PC-9 (cell line): ENCODE measurements at regions not wholly inside any gene's neighbourhood (a gene's known extent, or its start where the extent isn't known, plus 50 kb on each side); places are given as distances from the start of the nearest gene placed in this dataset.

Experiments
- BruUV-seq: library from RNA; stranded (reverse); fragments of 400-500 nt; replicated peaks from 2 replicates; lab custom pipeline; 2021; lab: Mats Ljungman, UMichigan
- CTCF ChIA-PET: fragments of 300-600 bp; sonication (Branson Sonifier 250); formaldehyde crosslinking; loops from one replicate; lab custom pipeline; 2022; ENCODE audit warnings: antibody characterized with exemption; lab: Charles Lee
- POLR2A ChIA-PET: fragments of 300-600 bp; sonication (Branson Sonifier 250); formaldehyde crosslinking; loops from one replicate; lab custom pipeline; 2022; ENCODE audit warnings: antibody characterized with exemption; ENCODE audit not compliant: unreplicated experiment; lab: Charles Lee
- DNase-seq, 2 experiments: peaks; one replicate each; pipeline versions ENCODE4 v3.0.0 to v3.0.0-alpha.2; 2015 to 2022; ENCODE audit warnings: mixed read lengths in 1 of 2
- H2AFZ ChIP-seq: fragments of 200-600 bp; sonication (generic); 2 replicates; pipeline ENCODE4 v1.8.1; 2017; ENCODE audit warnings: antibody characterized with exemption
- H3F3A ChIP-seq: fragments of 200-600 bp; sonication (generic); 2 replicates; pipeline ENCODE4 v1.8.1; 2017; ENCODE audit warnings: antibody characterized with exemption, mild to moderate bottlenecking, low read depth; ENCODE audit not compliant: insufficient read depth
- H3K27ac ChIP-seq: fragments of 200-600 bp; sonication (generic); 2 replicates; pipeline ENCODE4 v1.6.1; 2016; ENCODE audit warnings: mixed run types
- H3K27me3 ChIP-seq: fragments of 200-600 bp; sonication (generic); 2 replicates; pipeline ENCODE4 v1.6.1; 2016; ENCODE audit warnings: low read depth, mixed run types; ENCODE audit not compliant: insufficient read depth
- H3K36me3 ChIP-seq: fragments of 200-600 bp; sonication (generic); 2 replicates; pipeline ENCODE4 v1.6.1; 2016; ENCODE audit warnings: low read depth, mixed run types
- H3K4me1 ChIP-seq: fragments of 200-600 bp; sonication (generic); replicated peaks from 2 replicates; pipeline ENCODE4 v1.6.1; 2016; ENCODE audit warnings: mixed run types; ENCODE audit not compliant: insufficient read depth
- H3K4me2 ChIP-seq: fragments of 200-600 bp; sonication (generic); 2 replicates; pipeline ENCODE4 v1.6.1; 2017; ENCODE audit warnings: mixed run types
- H3K4me3 ChIP-seq: fragments of 200-600 bp; sonication (generic); 2 replicates; pipeline ENCODE4 v1.6.1; 2016; ENCODE audit warnings: mixed run types
- H3K79me2 ChIP-seq: fragments of 200-600 bp; sonication (generic); 2 replicates; pipeline ENCODE4 v1.6.1; 2017; ENCODE audit warnings: low read depth, mixed run types
- H3K9me2 ChIP-seq: fragments of 200-600 bp; sonication (generic); 2 replicates; pipeline ENCODE4 v1.8.1; 2017; ENCODE audit warnings: mild to moderate bottlenecking; ENCODE audit not compliant: insufficient read depth
- H3K9me3 ChIP-seq: fragments of 200-600 bp; sonication (generic); 2 replicates; pipeline ENCODE4 v1.8.1; 2016; ENCODE audit warnings: low read depth; ENCODE audit not compliant: insufficient read depth
- H4K20me1 ChIP-seq: fragments of 200-600 bp; sonication (generic); 2 replicates; pipeline ENCODE4 v1.8.1; 2017; ENCODE audit not compliant: insufficient read depth
- EZH2 ChIP-seq: fragments of 200-600 bp; sonication (generic); IDR thresholded peaks from 2 replicates; pipeline ENCODE4 v1.8.0; 2017; ENCODE audit warnings: antibody characterized with exemption, low read depth
- intact Hi-C: fragments of 100-400 bp; cut with micrococcal nuclease; formaldehyde crosslinking; loops from one replicate; pipeline ENCODE4 v1.10.0; 2022; ENCODE audit not compliant: unreplicated experiment
- TF ChIP-seq, protein P1 (sequence below): fragments of 200-600 bp; sonication (generic); conservative IDR thresholded peaks from 2 replicates; pipeline ENCODE4 v1.6.1; 2017; ENCODE audit warnings: mixed run types, antibody characterized with exemption, mild to moderate bottlenecking, moderate library complexity

DNA sequence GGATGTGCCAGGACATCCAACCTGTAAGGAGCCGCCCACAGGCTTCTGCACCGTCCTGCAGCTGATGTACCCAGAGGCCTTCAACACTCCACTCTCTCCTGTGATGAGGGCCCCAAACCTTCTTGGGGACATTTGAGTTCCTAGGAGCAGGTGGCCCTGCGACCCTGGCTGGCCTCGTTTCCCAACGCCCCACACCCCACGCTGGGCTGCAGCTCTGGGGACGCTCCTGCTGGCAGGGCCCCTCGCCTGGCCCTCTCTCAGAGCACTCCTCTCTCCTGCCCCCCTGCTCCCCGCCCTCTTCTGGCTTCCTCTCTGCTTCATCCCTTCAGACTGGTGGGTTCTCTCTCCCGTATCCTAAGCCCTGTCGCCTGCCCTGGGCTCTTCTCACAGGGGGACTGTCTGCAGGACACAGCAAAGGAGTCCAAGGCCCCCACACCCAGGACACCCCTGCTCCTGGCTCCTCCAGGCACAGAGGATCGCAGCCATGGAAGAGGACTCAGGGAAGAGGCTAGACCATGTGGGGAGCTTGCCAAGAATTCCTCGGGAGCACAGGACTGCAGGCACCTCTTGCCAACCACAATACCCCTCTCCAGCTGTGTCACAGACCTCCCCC, 541.4 kb downstream of the TCERG1L start:
- no peaks in the 10 kb centered on the region for H3K9me3 ChIP-seq
- H3K4me3 ChIP-seq, result no peak overlapping the region
- POLR2A ChIA-PET, result no interaction called here
- no peak for DNase-seq
- TF ChIP-seq, protein P1, sequence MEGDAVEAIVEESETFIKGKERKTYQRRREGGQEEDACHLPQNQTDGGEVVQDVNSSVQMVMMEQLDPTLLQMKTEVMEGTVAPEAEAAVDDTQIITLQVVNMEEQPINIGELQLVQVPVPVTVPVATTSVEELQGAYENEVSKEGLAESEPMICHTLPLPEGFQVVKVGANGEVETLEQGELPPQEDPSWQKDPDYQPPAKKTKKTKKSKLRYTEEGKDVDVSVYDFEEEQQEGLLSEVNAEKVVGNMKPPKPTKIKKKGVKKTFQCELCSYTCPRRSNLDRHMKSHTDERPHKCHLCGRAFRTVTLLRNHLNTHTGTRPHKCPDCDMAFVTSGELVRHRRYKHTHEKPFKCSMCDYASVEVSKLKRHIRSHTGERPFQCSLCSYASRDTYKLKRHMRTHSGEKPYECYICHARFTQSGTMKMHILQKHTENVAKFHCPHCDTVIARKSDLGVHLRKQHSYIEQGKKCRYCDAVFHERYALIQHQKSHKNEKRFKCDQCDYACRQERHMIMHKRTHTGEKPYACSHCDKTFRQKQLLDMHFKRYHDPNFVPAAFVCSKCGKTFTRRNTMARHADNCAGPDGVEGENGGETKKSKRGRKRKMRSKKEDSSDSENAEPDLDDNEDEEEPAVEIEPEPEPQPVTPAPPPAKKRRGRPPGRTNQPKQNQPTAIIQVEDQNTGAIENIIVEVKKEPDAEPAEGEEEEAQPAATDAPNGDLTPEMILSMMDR, result no peak
- TF ChIP-seq EZH2, result no peak
- intact Hi-C loops, result no loop called here
- no peaks in the 10 kb centered on the region for H3K9me2 ChIP-seq
- H3K4me2 ChIP-seq, result no peak overlapping the region
- H3K27me3 ChIP-seq, result peaks cover 34% of the 10 kb centered on the region
- BruUV-seq, result no TSS peak
- H3K36me3 ChIP-seq, result no peaks in the 10 kb centered on the region
- no peak overlapping the region for H3K27ac ChIP-seq
- CTCF ChIA-PET, result no interaction called here
- no peak overlapping the region for H2AFZ ChIP-seq
- H3F3A ChIP-seq, result no peaks in the 10 kb centered on the region
- no peaks in the 10 kb centered on the region for H3K4me1 ChIP-seq
- H4K20me1 ChIP-seq, result no peaks in the 10 kb centered on the region
- H3K79me2 ChIP-seq, result no peaks in the 10 kb centered on the region

DNA sequence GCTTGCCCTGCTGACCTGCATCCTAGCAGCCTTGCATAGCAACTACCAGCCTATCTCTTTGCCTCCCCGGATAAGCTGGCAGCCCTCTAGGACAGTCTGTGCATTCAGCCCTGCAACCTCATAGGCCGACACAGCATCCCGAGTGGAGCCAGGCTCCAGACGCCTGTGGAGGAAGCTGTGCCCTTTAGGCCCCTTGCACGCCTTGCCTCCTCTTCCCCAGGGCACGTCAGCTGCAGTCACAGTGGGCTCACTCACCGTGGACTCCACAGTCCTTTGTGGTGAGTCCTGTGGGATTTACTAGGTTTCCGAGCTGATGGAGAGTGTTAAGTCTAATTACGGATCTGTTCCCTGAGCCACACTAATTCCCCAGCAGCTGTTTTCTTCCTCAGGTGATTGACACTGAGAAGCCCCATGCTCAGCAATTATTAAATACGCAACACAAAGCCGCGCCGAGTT, 540.0 kb downstream of the TCERG1L start:
- no peak overlapping the region for H3K4me2 ChIP-seq
- no peaks in the 10 kb centered on the region for H3K79me2 ChIP-seq
- no peaks in the 10 kb centered on the region for H3K9me2 ChIP-seq
- no peak overlapping the region for H3K27ac ChIP-seq
- CTCF ChIA-PET, result no interaction called here
- no peaks in the 10 kb centered on the region for H3K4me1 ChIP-seq
- POLR2A ChIA-PET, result no interaction called here
- peaks cover 43% of the 10 kb centered on the region for H3K27me3 ChIP-seq
- intact Hi-C loops, result no loop called here
- H3F3A ChIP-seq, result no peaks in the 10 kb centered on the region
- H3K36me3 ChIP-seq, result no peaks in the 10 kb centered on the region
- no peaks in the 10 kb centered on the region for H3K9me3 ChIP-seq
- H3K4me3 ChIP-seq, result no peak overlapping the region
- no peaks in the 10 kb centered on the region for H4K20me1 ChIP-seq
- TF ChIP-seq, protein P1, result no peak
- TF ChIP-seq EZH2, result no peak
- no peak overlapping the region for H2AFZ ChIP-seq
- BruUV-seq, result no TSS peak
- no peak for DNase-seq

DNA sequence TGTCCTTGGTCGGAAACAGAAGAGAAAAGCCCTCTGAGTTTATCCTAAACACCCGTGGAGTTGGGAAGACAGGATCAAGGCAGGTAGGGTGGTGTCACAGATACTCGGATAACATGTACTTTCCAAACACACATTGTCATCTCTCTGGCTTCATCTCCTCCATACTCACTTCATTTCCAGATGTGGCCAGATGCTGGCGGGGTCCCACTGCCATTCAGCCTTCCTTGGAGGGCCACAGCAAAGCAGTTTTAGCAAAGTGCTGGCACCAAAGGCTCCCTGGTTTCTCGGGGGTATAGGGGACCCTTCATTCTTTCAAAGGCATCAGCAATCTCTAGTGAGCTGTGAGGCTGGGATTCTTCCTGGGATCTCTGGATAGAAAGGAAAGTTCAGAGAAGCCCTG, 539.5 kb downstream of the TCERG1L start:
- intact Hi-C loops, result no loop called here
- CTCF ChIA-PET, result no interaction called here

More for the DNA sequence above, 539.5 kb downstream of the TCERG1L start:
- POLR2A ChIA-PET, result no interaction called here
- H3K4me3 ChIP-seq, result no peak overlapping the region
- no peak overlapping the region for H3K4me2 ChIP-seq
- H3K27ac ChIP-seq, result no peak overlapping the region
- H3K79me2 ChIP-seq, result no peaks in the 10 kb centered on the region
- no peaks in the 10 kb centered on the region for H4K20me1 ChIP-seq
- no peaks in the 10 kb centered on the region for H3K9me2 ChIP-seq
- BruUV-seq, result no TSS peak
- no peak overlapping the region for H2AFZ ChIP-seq
- no peak for DNase-seq
- peaks cover 49% of the 10 kb centered on the region for H3K27me3 ChIP-seq
- TF ChIP-seq, protein P1, result no peak
- no peak for TF ChIP-seq EZH2
- no peaks in the 10 kb centered on the region for H3K9me3 ChIP-seq
- H3K36me3 ChIP-seq, result no peaks in the 10 kb centered on the region
- no peaks in the 10 kb centered on the region for H3F3A ChIP-seq
- no peaks in the 10 kb centered on the region for H3K4me1 ChIP-seq
